ENCODE measurements at regions not wholly inside any gene's neighbourhood (a gene's known extent, or its start where the extent isn't known, plus 50 kb on each side); places are given as distances from the start of the nearest gene placed in this dataset.
"Not testable (repeated sequence)": the region's sequence is repeated elsewhere in the genome, so short reads cannot be mapped to it uniquely, and the experiment has no call there.

- no peak overlapping the region for H3K4me3 Mint-ChIP-seq
- no peaks in the 10 kb centered on the region for H3K27me3 Mint-ChIP-seq
- H3K36me3 Mint-ChIP-seq (ENCODE audit: low read depth): no peaks in the 10 kb centered on the region
- peaks cover 17% of the 10 kb centered on the region for H3K9me3 Mint-ChIP-seq
- H3K4me1 Mint-ChIP-seq: no peaks in the 10 kb centered on the region
- no peak for ATAC-seq
- no peak for DNase-seq
- H3K27ac Mint-ChIP-seq: no peak overlapping the region
Measured at GRCh38 chr5:104942735-104943134, 1380.1 kb upstream of the NUDT12 start.

- Mint-ChIP-seq H3K4me3 (no peak overlapping the region), H3K36me3 (ENCODE audit: low read depth) (no peaks in the 10 kb centered on the region), H3K9me3 (peaks cover 17% of the 10 kb centered on the region), H3K27ac (no peak overlapping the region), H3K27me3 (no peaks in the 10 kb centered on the region), H3K4me1 (no peaks in the 10 kb centered on the region)
- DNase-seq (no peak), ATAC-seq (no peak)
Measured at GRCh38 chr5:104941030-104941645, 1378.5 kb upstream of the NUDT12 start.

GRCh38 chr5:104937598-104937997 lies 1375.0 kb upstream of the NUDT12 start:
- H3K36me3 Mint-ChIP-seq (ENCODE audit: low read depth): no peaks in the 10 kb centered on the region
- no peak for DNase-seq
- H3K27me3 Mint-ChIP-seq: no peaks in the 10 kb centered on the region
- H3K27ac Mint-ChIP-seq: no peak overlapping the region
- H3K4me3 Mint-ChIP-seq: no peak overlapping the region
- H3K4me1 Mint-ChIP-seq: no peaks in the 10 kb centered on the region
- peaks cover 12% of the 10 kb centered on the region for H3K9me3 Mint-ChIP-seq
- ATAC-seq: no peak

- Mint-ChIP-seq H3K9me3 (peaks cover 5% of the 10 kb centered on the region), H3K4me1 (no peaks in the 10 kb centered on the region), H3K27me3 (no peaks in the 10 kb centered on the region), H3K27ac (no peak overlapping the region), H3K36me3 (ENCODE audit: low read depth) (no peaks in the 10 kb centered on the region), H3K4me3 (no peak overlapping the region)
- DNase-seq: no peak
- no peak for ATAC-seq
Measured at GRCh38 chr5:104932431-104932830, 1369.8 kb upstream of the NUDT12 start.

- no peaks in the 10 kb centered on the region for H3K36me3 Mint-ChIP-seq (ENCODE audit: low read depth)
- H3K4me3 Mint-ChIP-seq: no peak overlapping the region
- ATAC-seq: no peak
- no peaks in the 10 kb centered on the region for H3K4me1 Mint-ChIP-seq
- peaks cover 15% of the 10 kb centered on the region for H3K9me3 Mint-ChIP-seq
- no peaks in the 10 kb centered on the region for H3K27me3 Mint-ChIP-seq
- no peak overlapping the region for H3K27ac Mint-ChIP-seq
- no peak for DNase-seq
Measured at GRCh38 chr5:104928906-104929520, 1366.4 kb upstream of the NUDT12 start.

GRCh38 chr5:104915226-104915625 lies 1352.6 kb upstream of the NUDT12 start:
- no peaks in the 10 kb centered on the region for H3K4me1 Mint-ChIP-seq
- DNase-seq (no peak), ATAC-seq (no peak)
- H3K36me3 Mint-ChIP-seq (ENCODE audit: low read depth): no peaks in the 10 kb centered on the region
- H3K27ac Mint-ChIP-seq: no peak overlapping the region
- H3K9me3 Mint-ChIP-seq: no peaks in the 10 kb centered on the region
- H3K4me3 Mint-ChIP-seq: no peak overlapping the region
- no peaks in the 10 kb centered on the region for H3K27me3 Mint-ChIP-seq

GRCh38 chr5:104914536-104915070 lies 1352.0 kb upstream of the NUDT12 start:
- no peak for ATAC-seq
- Mint-ChIP-seq H3K36me3 (ENCODE audit: low read depth) (no peaks in the 10 kb centered on the region), H3K27ac (no peak overlapping the region)

GRCh38 chr5:104913841-104914281 lies 1351.3 kb upstream of the NUDT12 start:
- ATAC-seq (no peak), DNase-seq (no peak)
- Mint-ChIP-seq H3K36me3 (ENCODE audit: low read depth) (no peaks in the 10 kb centered on the region), H3K4me1 (no peaks in the 10 kb centered on the region), H3K27ac (no peak overlapping the region), H3K9me3 (no peaks in the 10 kb centered on the region), H3K27me3 (no peaks in the 10 kb centered on the region), H3K4me3 (no peak overlapping the region)

More at GRCh38 chr5:104914536-104915070, 1352.0 kb upstream of the NUDT12 start:
- Mint-ChIP-seq H3K4me3 (no peak overlapping the region), H3K4me1 (no peaks in the 10 kb centered on the region), H3K9me3 (no peaks in the 10 kb centered on the region), H3K27me3 (no peaks in the 10 kb centered on the region)
- no peak for DNase-seq

GRCh38 chr5:104909803-104910202 lies 1347.2 kb upstream of the NUDT12 start:
- Mint-ChIP-seq H3K27me3 (no peaks in the 10 kb centered on the region), H3K4me3 (no peak overlapping the region), H3K4me1 (no peaks in the 10 kb centered on the region), H3K36me3 (ENCODE audit: low read depth) (no peaks in the 10 kb centered on the region), H3K27ac (no peak overlapping the region), H3K9me3 (no peaks in the 10 kb centered on the region)
- ATAC-seq: no peak
- no peak for DNase-seq

- ATAC-seq (no peak), DNase-seq (no peak)
- no peaks in the 10 kb centered on the region for H3K9me3 Mint-ChIP-seq
- no peaks in the 10 kb centered on the region for H3K4me1 Mint-ChIP-seq
- H3K27me3 Mint-ChIP-seq: no peaks in the 10 kb centered on the region
- no peak overlapping the region for H3K4me3 Mint-ChIP-seq
- H3K36me3 Mint-ChIP-seq (ENCODE audit: low read depth): no peaks in the 10 kb centered on the region
- no peak overlapping the region for H3K27ac Mint-ChIP-seq
Measured at GRCh38 chr5:104904561-104904960, 1342.0 kb upstream of the NUDT12 start.

GRCh38 chr5:104903941-104904340 lies 1341.4 kb upstream of the NUDT12 start:
- Mint-ChIP-seq H3K4me3 (no peak overlapping the region), H3K9me3 (no peaks in the 10 kb centered on the region), H3K27me3 (no peaks in the 10 kb centered on the region), H3K27ac (no peak overlapping the region), H3K36me3 (ENCODE audit: low read depth) (no peaks in the 10 kb centered on the region), H3K4me1 (no peaks in the 10 kb centered on the region)
- DNase-seq: no peak
- ATAC-seq: no peak

GRCh38 chr5:104891596-104891995 lies 1329.0 kb upstream of the NUDT12 start:
- H3K4me1 Mint-ChIP-seq: no peaks in the 10 kb centered on the region
- H3K36me3 Mint-ChIP-seq (ENCODE audit: low read depth): no peaks in the 10 kb centered on the region
- H3K27me3 Mint-ChIP-seq: no peaks in the 10 kb centered on the region
- no peak overlapping the region for H3K27ac Mint-ChIP-seq
- ATAC-seq (no peak), DNase-seq (no peak)
- H3K9me3 Mint-ChIP-seq: peaks cover 22% of the 10 kb centered on the region
- no peak overlapping the region for H3K4me3 Mint-ChIP-seq

GRCh38 chr5:104890767-104891166 lies 1328.2 kb upstream of the NUDT12 start:
- H3K4me1 Mint-ChIP-seq: no peaks in the 10 kb centered on the region
- peaks cover 18% of the 10 kb centered on the region for H3K9me3 Mint-ChIP-seq
- no peak overlapping the region for H3K4me3 Mint-ChIP-seq
- H3K27ac Mint-ChIP-seq: no peak overlapping the region
- H3K27me3 Mint-ChIP-seq: no peaks in the 10 kb centered on the region
- ATAC-seq: no peak
- no peak for DNase-seq
- H3K36me3 Mint-ChIP-seq (ENCODE audit: low read depth): no peaks in the 10 kb centered on the region

GRCh38 chr5:104859437-104859836 lies 1296.8 kb upstream of the NUDT12 start:
- no peak for DNase-seq
- no peak for ATAC-seq
- no peaks in the 10 kb centered on the region for H3K36me3 Mint-ChIP-seq (ENCODE audit: low read depth)
- no peak overlapping the region for H3K4me3 Mint-ChIP-seq
- no peaks in the 10 kb centered on the region for H3K27me3 Mint-ChIP-seq
- H3K9me3 Mint-ChIP-seq: peaks cover 17% of the 10 kb centered on the region
- H3K4me1 Mint-ChIP-seq: no peaks in the 10 kb centered on the region
- no peak overlapping the region for H3K27ac Mint-ChIP-seq

- H3K27ac Mint-ChIP-seq; H3K4me1 Mint-ChIP-seq; H3K36me3 Mint-ChIP-seq (ENCODE audit: low read depth); ATAC-seq; H3K4me3 Mint-ChIP-seq; H3K27me3 Mint-ChIP-seq; DNase-seq: not testable (repeated sequence)
- peaks cover 27% of the 10 kb centered on the region for H3K9me3 Mint-ChIP-seq
Measured at GRCh38 chr5:104852099-104852498, 1289.5 kb upstream of the NUDT12 start.

Data from activated naive CD8-positive, alpha-beta T cell treated with anti-CD3 and anti-CD28 coated beads, Interleukin-2, amount 50 U/mL, for 24 hours (primary cell).